CD14-positive monocyte (primary cell): ENCODE measurements at regions not wholly inside any gene's neighbourhood (a gene's known extent, or its start where the extent isn't known, plus 50 kb on each side); places are given as distances from the start of the nearest gene placed in this dataset.

Experiments
- DNase-seq, 3 donors: peaks; one replicate each; pipeline ENCODE4 v3.0.0-alpha.2; 2011 to 2022
- H2AFZ ChIP-seq: 2 replicates; pipeline ENCODE4 v1.6.0; 2012; ENCODE audit warnings: mild to moderate bottlenecking, low read depth, low read length, inconsistent platforms; ENCODE audit not compliant: insufficient read depth, poor library complexity, severe bottlenecking
- H3K27ac ChIP-seq, 2 donors: 1 replicate in 1 of 2; 2 replicates in 1 of 2; pipeline ENCODE4 v1.5.1; 2012 to 2013; ENCODE audit warnings: low read length in 2 of 2, control low read depth in 1 of 2, inconsistent platforms in 1 of 2, low read depth in 1 of 2, mild to moderate bottlenecking in 1 of 2
- H3K27me3 ChIP-seq, 2 donors: one replicate each; pipeline versions ENCODE4 v1.6.0 to v1.6.1; 2011 to 2013; ENCODE audit warnings: low read length in 2 of 2; ENCODE audit not compliant: control insufficient read depth in 2 of 2, insufficient read depth in 2 of 2
- H3K36me3 ChIP-seq, 2 donors: replicated peaks in 1 of 2; 1 replicate in 1 of 2; 2 replicates in 1 of 2; pipeline versions ENCODE4 v1.5.1 to v1.6.1; 2012 to 2013; ENCODE audit warnings: low read length in 2 of 2, control low read depth in 1 of 2, inconsistent platforms in 1 of 2, mild to moderate bottlenecking in 1 of 2; ENCODE audit not compliant: insufficient read depth in 2 of 2, control insufficient read depth in 1 of 2
- H3K4me1 ChIP-seq, 2 donors: 1 replicate in 1 of 2; 2 replicates in 1 of 2; pipeline versions ENCODE4 v1.5.1 to v1.6.1; 2012 to 2013; ENCODE audit warnings: low read length in 2 of 2, control low read depth in 1 of 2, inconsistent platforms in 1 of 2, mild to moderate bottlenecking in 1 of 2, moderate library complexity in 1 of 2; ENCODE audit not compliant: insufficient read depth in 2 of 2, control insufficient read depth in 1 of 2
- H3K4me2 ChIP-seq: replicated peaks from 2 replicates; pipeline ENCODE3; 2012; ENCODE audit warnings: low read length, moderate library complexity, mild to moderate bottlenecking; ENCODE audit not compliant: poor library complexity, severe bottlenecking; ENCODE audit errors: extremely low read depth
- H3K4me3 ChIP-seq, 3 experiments: fragments of 200-600 bp in 1 of 3; sonication (generic) in 1 of 3; replicated peaks in 1 of 3; 1 replicate in 2 of 3; 2 replicates in 1 of 3; pipeline ENCODE4 v1.5.1; 2011 to 2013; ENCODE audit warnings: low read length in 3 of 3, mild to moderate bottlenecking in 3 of 3, control low read depth in 2 of 3, low read depth in 2 of 3, inconsistent platforms in 1 of 3, moderate library complexity in 1 of 3
- H3K79me2 ChIP-seq: 2 replicates; pipeline ENCODE4 v1.6.0; 2012; ENCODE audit warnings: mild to moderate bottlenecking, control low read depth, inconsistent platforms, low read length, moderate library complexity; ENCODE audit not compliant: insufficient read depth
- H3K9ac ChIP-seq: 2 replicates; pipeline ENCODE4 v1.6.0; 2017; ENCODE audit warnings: low read length, mild to moderate bottlenecking; ENCODE audit not compliant: insufficient read depth, poor library complexity, severe bottlenecking
- H3K9me3 ChIP-seq, 2 donors: replicated peaks in 1 of 2; 1 replicate in 1 of 2; 2 replicates in 1 of 2; pipeline versions ENCODE4 v1.5.1 to v1.6.1; 2012 to 2013; ENCODE audit warnings: low read length in 2 of 2, control low read depth in 1 of 2; ENCODE audit not compliant: control insufficient read depth in 1 of 2, insufficient read depth in 1 of 2
- H4K20me1 ChIP-seq: 2 replicates; pipeline ENCODE4 v1.6.0; 2012; ENCODE audit warnings: mild to moderate bottlenecking, low read length, control low read depth, moderate library complexity; ENCODE audit not compliant: insufficient read depth
- H3K27ac Mint-ChIP-seq, 7 donors: one replicate each; pipeline ENCODE4 v1.8.0; 2020; ENCODE audit warnings: mild to moderate bottlenecking in 7 of 7, mixed read lengths in 7 of 7, moderate library complexity in 6 of 7, inconsistent platforms in 2 of 7
- H3K27me3 Mint-ChIP-seq, 3 donors: one replicate each; pipeline ENCODE4 v1.8.0; 2021 to 2022; ENCODE audit warnings: low read depth in 3 of 3, mild to moderate bottlenecking in 3 of 3, mixed read lengths in 3 of 3, moderate library complexity in 3 of 3, inconsistent platforms in 1 of 3
- H3K36me3 Mint-ChIP-seq, 2 donors: one replicate each; pipeline ENCODE4 v1.8.0; 2020; ENCODE audit warnings: mixed read lengths in 2 of 2, inconsistent platforms in 1 of 2, mild to moderate bottlenecking in 1 of 2
- H3K4me1 Mint-ChIP-seq: one replicate; pipeline ENCODE4 v1.8.0; 2020; ENCODE audit warnings: mild to moderate bottlenecking, mixed read lengths
- H3K4me3 Mint-ChIP-seq, 2 donors: one replicate each; pipeline ENCODE4 v1.8.0; 2020; ENCODE audit warnings: mild to moderate bottlenecking in 2 of 2, mixed read lengths in 2 of 2, moderate library complexity in 1 of 2
- H3K9me3 Mint-ChIP-seq, 7 donors: one replicate each; pipeline ENCODE4 v1.8.0; 2020 to 2022; ENCODE audit warnings: mixed read lengths in 7 of 7, mild to moderate bottlenecking in 6 of 7, moderate library complexity in 6 of 7, inconsistent platforms in 2 of 7
- WGBS: methylation state at CpG from one replicate; pipeline ENCODE4 v1.1.5; 2013; ENCODE audit warnings: missing lambda C conversion rate; ENCODE audit not compliant: insufficient coverage; 5-methylcytosine and 5-hydroxymethylcytosine counted together
- intact Hi-C, 2 donors: fragments of 100-400 bp; cut with micrococcal nuclease; formaldehyde crosslinking; loops; one replicate each; pipeline versions ENCODE4 v1.15.0 to v1.15.1; 2023
- TF ChIP-seq, protein P1 (sequence below): fragments of 200-600 bp; IDR thresholded peaks from one replicate; pipeline ENCODE4 v1.8.0; 2022; ENCODE audit warnings: antibody characterized with exemption, mild to moderate bottlenecking

DNA sequence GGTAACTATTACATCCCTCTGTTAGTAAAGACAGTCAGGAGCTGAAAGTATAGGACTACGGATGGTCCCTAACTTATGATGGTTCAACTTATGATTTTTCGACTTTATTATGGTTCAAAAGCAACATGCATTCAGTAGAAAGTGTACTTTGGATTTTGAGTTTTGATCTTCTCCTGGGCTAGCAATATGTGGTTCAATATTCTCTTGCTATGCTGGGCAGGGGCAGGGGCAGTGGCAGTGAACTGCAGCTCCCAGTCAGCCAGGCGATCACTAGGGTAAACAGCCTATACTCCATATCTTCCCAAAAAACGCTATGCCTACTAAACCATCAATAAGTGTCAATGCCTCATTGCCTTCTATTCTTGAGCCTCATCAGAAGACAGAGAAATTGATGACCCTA, 292.7 kb downstream of the EMP1 start:
- Histone ChIP-seq H2AFZ (no peak overlapping the region), H3K36me3 (no peaks in the 10 kb centered on the region), H3K27me3 (no peaks in the 10 kb centered on the region), H3K4me1 (no peaks in the 10 kb centered on the region), H3K4me3 (no peak overlapping the region), H3K9me3 (no peaks in the 10 kb centered on the region), H3K79me2 (no peaks in the 10 kb centered on the region), H3K4me2 (no peak overlapping the region), H4K20me1 (no peaks in the 10 kb centered on the region), H3K27ac (no peak overlapping the region), H3K9ac (no peak overlapping the region)
- Mint-ChIP-seq H3K9me3 (peaks cover 0 to 4% (median 2%) of the 10 kb centered on the region in 7 donors), H3K27me3 (peaks cover 0 to 3% (median 2%) of the 10 kb centered on the region in 3 donors), H3K4me3 (no peak overlapping the region), H3K36me3 (no peaks in the 10 kb centered on the region), H3K4me1 (no peaks in the 10 kb centered on the region), H3K27ac (no peak overlapping the region)
- no peak for DNase-seq
- intact Hi-C loops: no loop called here
- 86% methylated on average over 2 of the region's 4 CpGs for WGBS
- TF ChIP-seq, protein P1, sequence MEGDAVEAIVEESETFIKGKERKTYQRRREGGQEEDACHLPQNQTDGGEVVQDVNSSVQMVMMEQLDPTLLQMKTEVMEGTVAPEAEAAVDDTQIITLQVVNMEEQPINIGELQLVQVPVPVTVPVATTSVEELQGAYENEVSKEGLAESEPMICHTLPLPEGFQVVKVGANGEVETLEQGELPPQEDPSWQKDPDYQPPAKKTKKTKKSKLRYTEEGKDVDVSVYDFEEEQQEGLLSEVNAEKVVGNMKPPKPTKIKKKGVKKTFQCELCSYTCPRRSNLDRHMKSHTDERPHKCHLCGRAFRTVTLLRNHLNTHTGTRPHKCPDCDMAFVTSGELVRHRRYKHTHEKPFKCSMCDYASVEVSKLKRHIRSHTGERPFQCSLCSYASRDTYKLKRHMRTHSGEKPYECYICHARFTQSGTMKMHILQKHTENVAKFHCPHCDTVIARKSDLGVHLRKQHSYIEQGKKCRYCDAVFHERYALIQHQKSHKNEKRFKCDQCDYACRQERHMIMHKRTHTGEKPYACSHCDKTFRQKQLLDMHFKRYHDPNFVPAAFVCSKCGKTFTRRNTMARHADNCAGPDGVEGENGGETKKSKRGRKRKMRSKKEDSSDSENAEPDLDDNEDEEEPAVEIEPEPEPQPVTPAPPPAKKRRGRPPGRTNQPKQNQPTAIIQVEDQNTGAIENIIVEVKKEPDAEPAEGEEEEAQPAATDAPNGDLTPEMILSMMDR: no peak

DNA sequence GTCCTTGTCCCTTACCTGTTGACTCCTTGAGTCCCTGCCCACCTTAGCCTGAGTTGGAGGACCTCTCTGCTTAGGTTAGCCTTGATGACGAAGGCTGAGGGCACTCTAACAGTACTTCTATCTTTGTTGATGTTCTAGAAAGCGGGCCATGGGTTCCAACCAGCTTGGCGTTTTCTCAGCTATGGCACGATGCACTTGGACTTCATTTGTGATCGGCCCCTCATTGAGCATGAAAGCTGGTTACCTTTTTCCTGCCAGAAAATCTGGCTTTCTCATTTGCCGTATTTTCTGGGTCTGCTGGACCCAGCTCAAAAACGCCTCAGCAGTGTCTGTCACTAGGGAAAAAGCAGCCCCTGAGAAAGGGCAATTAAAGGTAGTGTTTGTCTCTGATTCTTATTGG, 290.8 kb downstream of the EMP1 start:
- no peak overlapping the region for H3K27ac ChIP-seq
- no peak for DNase-seq
- no peak overlapping the region for H3K9ac ChIP-seq
- H2AFZ ChIP-seq: no peak overlapping the region
- no peaks in the 10 kb centered on the region for H3K79me2 ChIP-seq
- TF ChIP-seq, protein P1: no peak
- H3K36me3 ChIP-seq: no peaks in the 10 kb centered on the region
- 91% methylated on average over 6 of the region's 7 CpGs for WGBS
- H3K4me1 ChIP-seq: no peaks in the 10 kb centered on the region
- no peak overlapping the region for H3K4me3 ChIP-seq
- H4K20me1 ChIP-seq: no peaks in the 10 kb centered on the region
- no peak overlapping the region for H3K4me3 Mint-ChIP-seq
- no peaks in the 10 kb centered on the region for H3K36me3 Mint-ChIP-seq
- no peaks in the 10 kb centered on the region for H3K4me1 Mint-ChIP-seq
- no peak overlapping the region for H3K4me2 ChIP-seq
- intact Hi-C loops: no loop called here
- peaks cover 0 to 3% (median 3%) of the 10 kb centered on the region in 3 donors for H3K27me3 Mint-ChIP-seq
- H3K27ac Mint-ChIP-seq: no peak overlapping the region
- no peaks in the 10 kb centered on the region for H3K9me3 ChIP-seq
- H3K27me3 ChIP-seq: no peaks in the 10 kb centered on the region
- H3K9me3 Mint-ChIP-seq: peaks cover 0 to 4% (median 2%) of the 10 kb centered on the region in 7 donors
